SK-N-SH treated with all-trans-retinoic acid at 6 μM for 48 hours (cell line): ENCODE measurements at regions not wholly inside any gene's neighbourhood (a gene's known extent, or its start where the extent isn't known, plus 50 kb on each side); places are given as distances from the start of the nearest gene placed in this dataset.

Experiments
- ATAC-seq: fragments of 200-7000 bp; cut with Tn5 transposase; 3 replicates; pipeline ENCODE4 v1.9.1; 2020; ENCODE audit warnings: mild to moderate bottlenecking, moderate library complexity
- ARNTL ChIP-seq: fragments of 450-650 bp; formaldehyde crosslinking; IDR thresholded peaks from 2 replicates; pipeline ENCODE4 v1.5.0; 2020; ENCODE audit warnings: low read depth, mild to moderate bottlenecking, moderate library complexity, borderline replicate concordance
- BACH2 ChIP-seq: fragments of 250-450 bp; sonication (Bioruptor Pico); IDR thresholded peaks from 2 replicates; pipeline ENCODE4 v1.9.0; 2021; ENCODE audit warnings: mild to moderate bottlenecking, borderline replicate concordance
- CSDC2 ChIP-seq: fragments of 250-450 bp; sonication (Bioruptor Pico); IDR thresholded peaks from 2 replicates; pipeline ENCODE4 v1.5.0; 2020; ENCODE audit warnings: mild to moderate bottlenecking, moderate library complexity
- ESRRG ChIP-seq: fragments of 250-450 bp; sonication (Bioruptor Pico); IDR thresholded peaks from 2 replicates; pipeline ENCODE4 v1.6.1; 2021; ENCODE audit warnings: mild to moderate bottlenecking
- GLIS3 ChIP-seq: fragments of 250-450 bp; sonication (Bioruptor Pico); IDR thresholded peaks from 2 replicates; pipeline ENCODE4 v1.5.0; 2020; ENCODE audit warnings: mild to moderate bottlenecking, moderate library complexity
- ISL1 ChIP-seq: fragments of 250-450 bp; sonication (Bioruptor Pico); IDR thresholded peaks from 2 replicates; pipeline ENCODE4 v2.1.2; 2022; ENCODE audit warnings: mild to moderate bottlenecking, moderate library complexity
- OSR1 ChIP-seq: fragments of 250-450 bp; sonication (Bioruptor Pico); IDR thresholded peaks from 2 replicates; pipeline ENCODE4 v1.8.0; 2022; ENCODE audit warnings: moderate library complexity, mild to moderate bottlenecking, inconsistent platforms
- PPARA ChIP-seq: fragments of 250-450 bp; sonication (Bioruptor Pico); IDR thresholded peaks from 2 replicates; pipeline ENCODE4 v1.5.0; 2020; ENCODE audit warnings: mild to moderate bottlenecking, borderline replicate concordance
- RARB ChIP-seq: fragments of 250-450 bp; sonication (Bioruptor Pico); IDR thresholded peaks from 2 replicates; pipeline ENCODE4 v1.8.0; 2021; ENCODE audit warnings: mild to moderate bottlenecking, moderate library complexity
- SNAI2 ChIP-seq: fragments of 250-450 bp; sonication (Bioruptor Pico); IDR thresholded peaks from 2 replicates; pipeline ENCODE4 v1.5.0; 2020; ENCODE audit warnings: mild to moderate bottlenecking, moderate library complexity
- TCF4 ChIP-seq: fragments of 250-450 bp; sonication (Bioruptor Pico); IDR thresholded peaks from 2 replicates; pipeline ENCODE4 v1.8.0; 2021; ENCODE audit warnings: mild to moderate bottlenecking, moderate library complexity, borderline replicate concordance
- TOX ChIP-seq: fragments of 250-450 bp; sonication (Bioruptor Pico); IDR thresholded peaks from 2 replicates; pipeline ENCODE4 v1.8.0; 2021; ENCODE audit warnings: mild to moderate bottlenecking, moderate library complexity, borderline replicate concordance
- ZC3H10 ChIP-seq: fragments of 250-450 bp; sonication (Bioruptor Pico); IDR thresholded peaks from 2 replicates; pipeline ENCODE4 v1.5.1; 2021; ENCODE audit warnings: mild to moderate bottlenecking, moderate library complexity
- ZFP30 ChIP-seq: fragments of 450-650 bp; formaldehyde crosslinking; IDR thresholded peaks from 2 replicates; pipeline ENCODE4 v1.5.0; 2022; ENCODE audit warnings: mild to moderate bottlenecking, moderate library complexity
- ZNF565 ChIP-seq: fragments of 450-650 bp; formaldehyde crosslinking; conservative IDR thresholded peaks from 2 replicates; pipeline ENCODE4 v1.5.0; 2020; ENCODE audit warnings: low read depth, mild to moderate bottlenecking, moderate library complexity
- TF ChIP-seq, protein P1 (sequence below): fragments of 250-450 bp; sonication (Bioruptor Pico); IDR thresholded peaks from 2 replicates; pipeline ENCODE4 v1.8.0; 2021; ENCODE audit warnings: low read depth, mild to moderate bottlenecking, moderate library complexity, borderline replicate concordance
- TF ChIP-seq, protein P2 (sequence below): fragments of 250-450 bp; sonication (Bioruptor Pico); IDR thresholded peaks from 2 replicates; pipeline ENCODE4 v1.8.0; 2020; ENCODE audit warnings: mild to moderate bottlenecking, moderate library complexity, borderline replicate concordance
- TF ChIP-seq, protein P3 (sequence below): fragments of 250-450 bp; sonication (Bioruptor Pico); IDR thresholded peaks from 2 replicates; pipeline ENCODE4 v1.5.1; 2020; ENCODE audit warnings: low read depth, mild to moderate bottlenecking, moderate library complexity
- TF ChIP-seq, protein P4 (sequence below): fragments of 250-450 bp; sonication (Bioruptor Pico); IDR thresholded peaks from 2 replicates; pipeline ENCODE4 v1.5.0; 2020; ENCODE audit warnings: mild to moderate bottlenecking, moderate library complexity
- TF ChIP-seq, protein P5 (sequence below): fragments of 250-450 bp; sonication (Bioruptor Pico); IDR thresholded peaks from 2 replicates; pipeline ENCODE4 v1.5.1; 2021; ENCODE audit warnings: mild to moderate bottlenecking, moderate library complexity

DNA sequence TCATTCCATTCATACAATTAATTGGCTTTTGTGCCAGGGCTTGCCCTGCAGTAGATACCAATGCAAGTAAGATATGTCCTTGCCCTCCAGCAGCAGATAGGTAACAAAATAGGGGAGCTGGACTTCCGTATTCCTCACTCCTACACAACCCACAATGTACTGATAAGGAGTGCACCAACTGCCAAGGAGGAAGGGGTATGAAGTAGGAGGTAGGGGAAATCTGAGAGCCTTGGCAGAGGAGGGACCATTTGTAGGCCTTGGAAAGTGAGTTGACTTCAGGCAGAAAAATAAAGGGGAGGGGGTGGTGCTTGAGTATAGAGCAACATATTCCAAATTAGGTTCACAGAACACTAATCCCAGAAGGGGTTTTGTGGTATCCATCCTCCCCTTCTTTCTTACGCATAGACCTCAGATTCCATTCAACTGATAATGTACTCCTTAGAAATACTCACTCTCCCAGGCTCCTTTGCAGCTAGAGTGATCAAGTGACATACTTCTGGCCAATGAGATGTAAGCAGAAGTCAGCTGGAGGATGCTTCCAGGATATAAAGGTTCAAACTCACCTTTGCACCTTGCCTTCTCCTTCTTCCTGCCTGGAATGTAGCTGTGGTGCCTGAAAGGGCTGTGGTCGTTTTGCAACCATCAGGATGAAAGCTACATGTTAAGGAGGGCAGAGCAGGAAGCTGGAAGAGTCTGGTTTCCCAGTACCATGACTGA, 127.1 kb upstream of the SMAD3 start:
- ATAC-seq: no peak
- TF ChIP-seq CSDC2: no peak
- no peak for TF ChIP-seq ZFP30 (CRISPR knock-in tag)
- TF ChIP-seq, protein P1, sequence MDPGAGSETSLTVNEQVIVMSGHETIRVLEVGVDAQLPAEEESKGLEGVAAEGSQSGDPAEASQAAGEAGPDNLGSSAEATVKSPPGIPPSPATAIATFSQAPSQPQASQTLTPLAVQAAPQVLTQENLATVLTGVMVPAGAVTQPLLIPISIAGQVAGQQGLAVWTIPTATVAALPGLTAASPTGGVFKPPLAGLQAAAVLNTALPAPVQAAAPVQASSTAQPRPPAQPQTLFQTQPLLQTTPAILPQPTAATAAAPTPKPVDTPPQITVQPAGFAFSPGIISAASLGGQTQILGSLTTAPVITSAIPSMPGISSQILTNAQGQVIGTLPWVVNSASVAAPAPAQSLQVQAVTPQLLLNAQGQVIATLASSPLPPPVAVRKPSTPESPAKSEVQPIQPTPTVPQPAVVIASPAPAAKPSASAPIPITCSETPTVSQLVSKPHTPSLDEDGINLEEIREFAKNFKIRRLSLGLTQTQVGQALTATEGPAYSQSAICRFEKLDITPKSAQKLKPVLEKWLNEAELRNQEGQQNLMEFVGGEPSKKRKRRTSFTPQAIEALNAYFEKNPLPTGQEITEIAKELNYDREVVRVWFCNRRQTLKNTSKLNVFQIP (CRISPR knock-in tag): no peak
- TF ChIP-seq, protein P2, sequence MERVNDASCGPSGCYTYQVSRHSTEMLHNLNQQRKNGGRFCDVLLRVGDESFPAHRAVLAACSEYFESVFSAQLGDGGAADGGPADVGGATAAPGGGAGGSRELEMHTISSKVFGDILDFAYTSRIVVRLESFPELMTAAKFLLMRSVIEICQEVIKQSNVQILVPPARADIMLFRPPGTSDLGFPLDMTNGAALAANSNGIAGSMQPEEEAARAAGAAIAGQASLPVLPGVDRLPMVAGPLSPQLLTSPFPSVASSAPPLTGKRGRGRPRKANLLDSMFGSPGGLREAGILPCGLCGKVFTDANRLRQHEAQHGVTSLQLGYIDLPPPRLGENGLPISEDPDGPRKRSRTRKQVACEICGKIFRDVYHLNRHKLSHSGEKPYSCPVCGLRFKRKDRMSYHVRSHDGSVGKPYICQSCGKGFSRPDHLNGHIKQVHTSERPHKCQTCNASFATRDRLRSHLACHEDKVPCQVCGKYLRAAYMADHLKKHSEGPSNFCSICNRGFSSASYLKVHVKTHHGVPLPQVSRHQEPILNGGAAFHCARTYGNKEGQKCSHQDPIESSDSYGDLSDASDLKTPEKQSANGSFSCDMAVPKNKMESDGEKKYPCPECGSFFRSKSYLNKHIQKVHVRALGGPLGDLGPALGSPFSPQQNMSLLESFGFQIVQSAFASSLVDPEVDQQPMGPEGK (CRISPR knock-in tag): no peak
- TF ChIP-seq, protein P3, sequence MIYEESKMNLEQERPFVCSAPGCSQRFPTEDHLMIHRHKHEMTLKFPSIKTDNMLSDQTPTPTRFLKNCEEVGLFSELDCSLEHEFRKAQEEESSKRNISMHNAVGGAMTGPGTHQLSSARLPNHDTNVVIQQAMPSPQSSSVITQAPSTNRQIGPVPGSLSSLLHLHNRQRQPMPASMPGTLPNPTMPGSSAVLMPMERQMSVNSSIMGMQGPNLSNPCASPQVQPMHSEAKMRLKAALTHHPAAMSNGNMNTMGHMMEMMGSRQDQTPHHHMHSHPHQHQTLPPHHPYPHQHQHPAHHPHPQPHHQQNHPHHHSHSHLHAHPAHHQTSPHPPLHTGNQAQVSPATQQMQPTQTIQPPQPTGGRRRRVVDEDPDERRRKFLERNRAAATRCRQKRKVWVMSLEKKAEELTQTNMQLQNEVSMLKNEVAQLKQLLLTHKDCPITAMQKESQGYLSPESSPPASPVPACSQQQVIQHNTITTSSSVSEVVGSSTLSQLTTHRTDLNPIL (CRISPR knock-in tag): no peak
- TF ChIP-seq OSR1 (CRISPR knock-in tag): no peak
- no peak for TF ChIP-seq ARNTL (CRISPR knock-in tag)
- no peak for TF ChIP-seq ESRRG (CRISPR knock-in tag)
- TF ChIP-seq PPARA (CRISPR knock-in tag): no peak
- no peak for TF ChIP-seq BACH2 (CRISPR knock-in tag)
- TF ChIP-seq TCF4 (CRISPR knock-in tag): no peak
- TF ChIP-seq, protein P4, sequence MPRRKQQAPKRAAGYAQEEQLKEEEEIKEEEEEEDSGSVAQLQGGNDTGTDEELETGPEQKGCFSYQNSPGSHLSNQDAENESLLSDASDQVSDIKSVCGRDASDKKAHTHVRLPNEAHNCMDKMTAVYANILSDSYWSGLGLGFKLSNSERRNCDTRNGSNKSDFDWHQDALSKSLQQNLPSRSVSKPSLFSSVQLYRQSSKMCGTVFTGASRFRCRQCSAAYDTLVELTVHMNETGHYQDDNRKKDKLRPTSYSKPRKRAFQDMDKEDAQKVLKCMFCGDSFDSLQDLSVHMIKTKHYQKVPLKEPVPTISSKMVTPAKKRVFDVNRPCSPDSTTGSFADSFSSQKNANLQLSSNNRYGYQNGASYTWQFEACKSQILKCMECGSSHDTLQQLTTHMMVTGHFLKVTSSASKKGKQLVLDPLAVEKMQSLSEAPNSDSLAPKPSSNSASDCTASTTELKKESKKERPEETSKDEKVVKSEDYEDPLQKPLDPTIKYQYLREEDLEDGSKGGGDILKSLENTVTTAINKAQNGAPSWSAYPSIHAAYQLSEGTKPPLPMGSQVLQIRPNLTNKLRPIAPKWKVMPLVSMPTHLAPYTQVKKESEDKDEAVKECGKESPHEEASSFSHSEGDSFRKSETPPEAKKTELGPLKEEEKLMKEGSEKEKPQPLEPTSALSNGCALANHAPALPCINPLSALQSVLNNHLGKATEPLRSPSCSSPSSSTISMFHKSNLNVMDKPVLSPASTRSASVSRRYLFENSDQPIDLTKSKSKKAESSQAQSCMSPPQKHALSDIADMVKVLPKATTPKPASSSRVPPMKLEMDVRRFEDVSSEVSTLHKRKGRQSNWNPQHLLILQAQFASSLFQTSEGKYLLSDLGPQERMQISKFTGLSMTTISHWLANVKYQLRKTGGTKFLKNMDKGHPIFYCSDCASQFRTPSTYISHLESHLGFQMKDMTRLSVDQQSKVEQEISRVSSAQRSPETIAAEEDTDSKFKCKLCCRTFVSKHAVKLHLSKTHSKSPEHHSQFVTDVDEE (CRISPR knock-in tag): no peak
- TF ChIP-seq ISL1: no peak

DNA sequence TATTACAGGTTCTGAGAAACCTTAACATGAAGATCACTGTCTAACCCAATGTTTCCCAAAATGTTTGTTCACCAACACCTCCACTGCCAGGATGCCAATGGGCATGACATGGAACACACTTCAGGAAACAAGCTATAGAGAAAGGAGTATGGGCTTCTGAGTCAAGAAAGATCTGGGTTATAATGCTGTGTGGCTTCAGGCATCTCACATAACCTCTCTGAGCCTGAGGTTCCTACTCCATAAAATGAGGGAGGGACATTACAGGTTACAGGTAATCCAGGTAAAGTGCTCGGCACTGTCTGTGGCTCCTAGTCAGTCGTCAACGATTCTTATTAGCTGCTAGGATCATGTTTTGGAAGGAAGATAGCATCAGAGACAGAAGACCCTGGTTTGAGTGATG, 126.4 kb upstream of the SMAD3 start:
- TF ChIP-seq TCF4 (CRISPR knock-in tag) (no peak), RARB (CRISPR knock-in tag) (no peak), BACH2 (CRISPR knock-in tag) (no peak), OSR1 (CRISPR knock-in tag) (no peak), TOX (CRISPR knock-in tag) (no peak), ZC3H10 (CRISPR knock-in tag) (no peak), ZNF565 (CRISPR knock-in tag) (no peak), SNAI2 (CRISPR knock-in tag) (no peak), GLIS3 (CRISPR knock-in tag) (no peak), ESRRG (CRISPR knock-in tag) (no peak)
- TF ChIP-seq, protein P1 (CRISPR knock-in tag): no peak
- TF ChIP-seq, protein P2 (CRISPR knock-in tag): no peak
- TF ChIP-seq, protein P5, sequence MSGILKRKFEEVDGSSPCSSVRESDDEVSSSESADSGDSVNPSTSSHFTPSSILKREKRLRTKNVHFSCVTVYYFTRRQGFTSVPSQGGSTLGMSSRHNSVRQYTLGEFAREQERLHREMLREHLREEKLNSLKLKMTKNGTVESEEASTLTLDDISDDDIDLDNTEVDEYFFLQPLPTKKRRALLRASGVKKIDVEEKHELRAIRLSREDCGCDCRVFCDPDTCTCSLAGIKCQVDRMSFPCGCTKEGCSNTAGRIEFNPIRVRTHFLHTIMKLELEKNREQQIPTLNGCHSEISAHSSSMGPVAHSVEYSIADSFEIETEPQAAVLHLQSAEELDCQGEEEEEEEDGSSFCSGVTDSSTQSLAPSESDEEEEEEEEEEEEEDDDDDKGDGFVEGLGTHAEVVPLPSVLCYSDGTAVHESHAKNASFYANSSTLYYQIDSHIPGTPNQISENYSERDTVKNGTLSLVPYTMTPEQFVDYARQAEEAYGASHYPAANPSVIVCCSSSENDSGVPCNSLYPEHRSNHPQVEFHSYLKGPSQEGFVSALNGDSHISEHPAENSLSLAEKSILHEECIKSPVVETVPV (CRISPR knock-in tag): no peak
- TF ChIP-seq, all 23 proteins: peak for 0
- ATAC-seq: no peak
